ENCODE measurements at regions not wholly inside any gene's neighbourhood (a gene's known extent, or its start where the extent isn't known, plus 50 kb on each side); places are given as distances from the start of the nearest gene placed in this dataset.

DNA sequence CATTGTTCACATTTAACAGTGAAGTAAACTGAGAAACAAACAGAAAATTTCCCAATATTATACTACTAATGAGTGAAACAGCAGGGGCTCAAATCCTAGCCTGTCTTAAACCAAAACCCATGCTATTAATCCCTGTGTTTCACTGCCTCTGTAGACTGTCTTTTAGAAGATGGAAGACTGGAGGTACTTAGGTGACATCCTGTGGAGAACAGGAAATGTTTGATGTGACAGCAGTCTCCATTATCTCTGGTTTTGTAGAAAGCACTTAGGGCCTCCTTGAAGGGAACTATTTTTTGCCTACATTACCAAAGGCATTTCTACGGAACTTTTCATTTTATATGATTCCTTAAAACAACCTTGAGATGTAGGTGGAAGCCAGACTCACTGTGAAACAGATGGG lies 288.1 kb upstream of the SORL1-AS1 start:
- Histone ChIP-seq H3K27me3 (ENCODE audit: control insufficient read depth, extremely low read depth, insufficient read depth, low read length) (peaks cover 2% of the 10 kb centered on the region), H3K9me3 (ENCODE audit: control insufficient read depth, low read depth, low read length) (no peaks in the 10 kb centered on the region), H4K20me1 (ENCODE audit: control insufficient read depth, extremely low read depth, insufficient read depth, low read length) (no peaks in the 10 kb centered on the region), H3K4me1 (ENCODE audit: control insufficient read depth, extremely low read depth, insufficient read depth, low read length) (no peaks in the 10 kb centered on the region), H3K9ac (ENCODE audit: control insufficient read depth, extremely low read depth, insufficient read depth, low read length) (no peak overlapping the region), H3K27ac (ENCODE audit: control insufficient read depth, insufficient read depth, low read length) (no peak overlapping the region), H2AFZ (ENCODE audit: control insufficient read depth, low read length) (no peak overlapping the region), H3K4me2 (ENCODE audit: control insufficient read depth, extremely low read depth, insufficient read depth, low read depth, low read length) (no peak overlapping the region), H3K9me1 (ENCODE audit: control insufficient read depth, extremely low read depth, insufficient read depth, low read length) (no peaks in the 10 kb centered on the region), H3K79me2 (ENCODE audit: control insufficient read depth, insufficient read depth, low read length) (no peaks in the 10 kb centered on the region), H3K4me3 (ENCODE audit: control insufficient read depth in 2 of 3, extremely low read depth in 1 of 3, insufficient read depth in 2 of 3, low read depth in 1 of 3, low read length in 3 of 3) (no peak overlapping the region), H3K36me3 (ENCODE audit: control insufficient read depth in 2 of 2, extremely low read depth in 1 of 2, insufficient read depth in 2 of 2, low read length in 2 of 2) (no peaks in the 10 kb centered on the region)
- FAIRE-seq (no peak), DNase-seq (ENCODE audit: low read depth, low spot score) (no peak)
- dilution Hi-C loops (cut with MboI; ENCODE audit: extremely low pct_ligation_motif_present, low sequenced_read_pairs) = no loop called here
- TF ChIP-seq, protein P1, sequence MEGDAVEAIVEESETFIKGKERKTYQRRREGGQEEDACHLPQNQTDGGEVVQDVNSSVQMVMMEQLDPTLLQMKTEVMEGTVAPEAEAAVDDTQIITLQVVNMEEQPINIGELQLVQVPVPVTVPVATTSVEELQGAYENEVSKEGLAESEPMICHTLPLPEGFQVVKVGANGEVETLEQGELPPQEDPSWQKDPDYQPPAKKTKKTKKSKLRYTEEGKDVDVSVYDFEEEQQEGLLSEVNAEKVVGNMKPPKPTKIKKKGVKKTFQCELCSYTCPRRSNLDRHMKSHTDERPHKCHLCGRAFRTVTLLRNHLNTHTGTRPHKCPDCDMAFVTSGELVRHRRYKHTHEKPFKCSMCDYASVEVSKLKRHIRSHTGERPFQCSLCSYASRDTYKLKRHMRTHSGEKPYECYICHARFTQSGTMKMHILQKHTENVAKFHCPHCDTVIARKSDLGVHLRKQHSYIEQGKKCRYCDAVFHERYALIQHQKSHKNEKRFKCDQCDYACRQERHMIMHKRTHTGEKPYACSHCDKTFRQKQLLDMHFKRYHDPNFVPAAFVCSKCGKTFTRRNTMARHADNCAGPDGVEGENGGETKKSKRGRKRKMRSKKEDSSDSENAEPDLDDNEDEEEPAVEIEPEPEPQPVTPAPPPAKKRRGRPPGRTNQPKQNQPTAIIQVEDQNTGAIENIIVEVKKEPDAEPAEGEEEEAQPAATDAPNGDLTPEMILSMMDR (optimal IDR thresholded peaks at IDR 0.05 in 1 of 3, IDR thresholded peaks at IDR 0.05 in 1 of 3, conservative IDR thresholded peaks at IDR 0.05 in 1 of 3; ENCODE audit: extremely low read depth in 1 of 3, insufficient read depth in 2 of 3, low read length in 3 of 3) = no peak
- no peak for TF ChIP-seq EZH2 (IDR thresholded peaks at IDR 0.05; ENCODE audit: low read length)

DNA sequence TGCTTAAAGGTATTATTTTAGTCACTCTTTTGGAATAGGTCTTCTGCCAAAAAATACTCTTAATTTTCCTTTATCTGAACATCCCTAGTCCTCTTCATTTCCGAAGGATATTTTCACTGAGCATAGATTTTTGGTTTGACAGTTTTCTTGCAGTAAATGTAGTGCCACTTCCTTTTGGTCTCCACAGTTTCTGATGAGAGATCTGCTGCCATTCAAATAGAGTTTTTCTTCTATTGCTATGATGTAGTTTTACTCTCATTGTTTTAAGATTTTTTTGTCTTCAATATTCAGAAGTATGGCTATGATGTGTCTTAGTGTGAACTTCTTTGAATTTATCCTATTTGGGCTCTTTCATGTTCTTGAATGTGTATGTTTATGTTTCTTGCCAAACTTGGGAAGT lies 281.1 kb upstream of the SORL1-AS1 start:
- Histone ChIP-seq H3K27me3 (ENCODE audit: control insufficient read depth, extremely low read depth, insufficient read depth, low read length) (no peaks in the 10 kb centered on the region), H3K27ac (ENCODE audit: control insufficient read depth, insufficient read depth, low read length) (no peak overlapping the region), H3K79me2 (ENCODE audit: control insufficient read depth, insufficient read depth, low read length) (no peaks in the 10 kb centered on the region), H3K4me1 (ENCODE audit: control insufficient read depth, extremely low read depth, insufficient read depth, low read length) (no peaks in the 10 kb centered on the region), H3K9me1 (ENCODE audit: control insufficient read depth, extremely low read depth, insufficient read depth, low read length) (no peaks in the 10 kb centered on the region), H2AFZ (ENCODE audit: control insufficient read depth, low read length) (no peak overlapping the region), H3K9me3 (ENCODE audit: control insufficient read depth, low read depth, low read length) (no peaks in the 10 kb centered on the region), H3K4me3 (ENCODE audit: control insufficient read depth in 2 of 3, extremely low read depth in 1 of 3, insufficient read depth in 2 of 3, low read depth in 1 of 3, low read length in 3 of 3) (no peak overlapping the region), H3K9ac (ENCODE audit: control insufficient read depth, extremely low read depth, insufficient read depth, low read length) (no peak overlapping the region), H4K20me1 (ENCODE audit: control insufficient read depth, extremely low read depth, insufficient read depth, low read length) (no peaks in the 10 kb centered on the region), H3K4me2 (ENCODE audit: control insufficient read depth, extremely low read depth, insufficient read depth, low read depth, low read length) (no peak overlapping the region), H3K36me3 (ENCODE audit: control insufficient read depth in 2 of 2, extremely low read depth in 1 of 2, insufficient read depth in 2 of 2, low read length in 2 of 2) (no peaks in the 10 kb centered on the region)
- TF ChIP-seq, protein P1 (optimal IDR thresholded peaks at IDR 0.05 in 1 of 3, IDR thresholded peaks at IDR 0.05 in 1 of 3, conservative IDR thresholded peaks at IDR 0.05 in 1 of 3; ENCODE audit: extremely low read depth in 1 of 3, insufficient read depth in 2 of 3, low read length in 3 of 3) = no peak
- no peak for TF ChIP-seq EZH2 (IDR thresholded peaks at IDR 0.05; ENCODE audit: low read length)
- dilution Hi-C loops (cut with MboI; ENCODE audit: extremely low pct_ligation_motif_present, low sequenced_read_pairs) = no loop called here
- FAIRE-seq (no peak), DNase-seq (ENCODE audit: low read depth, low spot score) (no peak)

Measured in keratinocyte (primary cell).